SK-N-SH (cell line): ENCODE measurements at regions not wholly inside any gene's neighbourhood (a gene's known extent, or its start where the extent isn't known, plus 50 kb on each side); places are given as distances from the start of the nearest gene placed in this dataset.

Experiments used
- CTCF ChIP-seq: fragments of 200-600 bp; sonication (generic); IDR thresholded peaks from 2 replicates; pipeline ENCODE4 v1.6.1; 2017; ENCODE audit warnings: antibody characterized with exemption, mild to moderate bottlenecking, moderate library complexity
- ELF1 ChIP-seq: IDR thresholded peaks from 2 replicates; pipeline ENCODE4 v1.4.0; 2012
- EP300 ChIP-seq, 2 experiments: IDR thresholded peaks; 2 replicates each; pipeline versions ENCODE4 v1.4.0 to v1.6.1; 2012; ENCODE audit warnings: borderline replicate concordance in 1 of 2, low read depth in 1 of 2, low read length in 1 of 2
- EZH2phosphoT487 ChIP-seq: fragments of 200-600 bp; sonication (generic); IDR thresholded peaks from 2 replicates; pipeline ENCODE4 v1.6.1; 2017; ENCODE audit warnings: low read depth, mixed run types, mild to moderate bottlenecking, antibody characterized with exemption, moderate library complexity, borderline replicate concordance
- MAX ChIP-seq: IDR thresholded peaks from 2 replicates; pipeline ENCODE4 v1.4.0; 2012; ENCODE audit warnings: low read depth
- MXI1 ChIP-seq: IDR thresholded peaks from 2 replicates; pipeline ENCODE4 v1.6.1; 2012; ENCODE audit warnings: mild to moderate bottlenecking, low read depth, low read length, improper control_type of control experiment
- NFIC ChIP-seq: IDR thresholded peaks from 2 replicates; pipeline ENCODE4 v1.4.0; 2012; ENCODE audit warnings: borderline replicate concordance
- POLR2AphosphoS5 ChIP-seq: IDR thresholded peaks from 2 replicates; pipeline ENCODE4 v1.6.1; 2012; ENCODE audit warnings: low read depth, low read length
- RAD21 ChIP-seq: IDR thresholded peaks from 2 replicates; pipeline ENCODE4 v1.6.1; 2012; ENCODE audit warnings: mild to moderate bottlenecking, low read length
- TAF1 ChIP-seq: IDR thresholded peaks from 2 replicates; pipeline ENCODE4 v1.6.1; 2012; ENCODE audit warnings: low read depth, mild to moderate bottlenecking, low read length, moderate library complexity, borderline replicate concordance
- ZBTB33 ChIP-seq: IDR thresholded peaks from 2 replicates; pipeline ENCODE4 v1.4.0; 2012; ENCODE audit warnings: low read depth, borderline replicate concordance

- TF ChIP-seq EZH2phosphoT487 = no peak
- no peak for TF ChIP-seq CTCF
- no peak for TF ChIP-seq NFIC
- TF ChIP-seq TAF1 = no peak
- no peak for TF ChIP-seq RAD21
- TF ChIP-seq ZBTB33 = no peak
- no peak for TF ChIP-seq POLR2AphosphoS5
- no peak for TF ChIP-seq MAX
- TF ChIP-seq MXI1 = no peak
- TF ChIP-seq EP300 (IDR thresholded peaks at IDR 0.05; ENCODE audit: borderline replicate concordance in 1 of 2, low read depth in 1 of 2, low read length in 1 of 2) = no peak
- no peak for TF ChIP-seq ELF1
Measured at GRCh38 chr6:84979541-84979940, 215.1 kb upstream of the TBX18 start.
